PC-9 (cell line): ENCODE measurements at regions not wholly inside any gene's neighbourhood (a gene's known extent, or its start where the extent isn't known, plus 50 kb on each side); places are given as distances from the start of the nearest gene placed in this dataset.

Experiments
- EZH2 ChIP-seq: fragments of 200-600 bp; sonication (generic); IDR thresholded peaks from 2 replicates; pipeline ENCODE4 v1.8.0; 2017; ENCODE audit warnings: antibody characterized with exemption, low read depth
- TF ChIP-seq, protein P1 (sequence below): fragments of 200-600 bp; sonication (generic); conservative IDR thresholded peaks from 2 replicates; pipeline ENCODE4 v1.6.1; 2017; ENCODE audit warnings: mixed run types, antibody characterized with exemption, mild to moderate bottlenecking, moderate library complexity

DNA sequence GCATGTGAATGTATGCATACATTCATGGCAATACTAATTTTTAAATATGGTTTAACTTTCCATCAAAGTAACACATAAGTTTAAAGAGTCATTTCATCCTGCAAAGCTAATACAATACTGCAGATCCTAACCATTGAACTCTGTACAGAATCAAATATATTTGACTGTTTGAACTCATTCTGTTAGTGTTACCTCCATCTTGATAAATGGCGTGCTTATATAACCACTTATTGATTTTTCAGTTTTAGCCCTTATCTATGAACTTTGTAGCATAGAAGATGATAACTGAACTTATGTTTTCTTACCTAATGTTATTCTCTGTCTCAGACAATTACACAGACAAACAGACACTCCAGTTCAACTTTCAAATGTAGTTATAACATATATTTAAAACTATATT is 731.0 kb upstream of the LRATD1 start:
- TF ChIP-seq, protein P1, sequence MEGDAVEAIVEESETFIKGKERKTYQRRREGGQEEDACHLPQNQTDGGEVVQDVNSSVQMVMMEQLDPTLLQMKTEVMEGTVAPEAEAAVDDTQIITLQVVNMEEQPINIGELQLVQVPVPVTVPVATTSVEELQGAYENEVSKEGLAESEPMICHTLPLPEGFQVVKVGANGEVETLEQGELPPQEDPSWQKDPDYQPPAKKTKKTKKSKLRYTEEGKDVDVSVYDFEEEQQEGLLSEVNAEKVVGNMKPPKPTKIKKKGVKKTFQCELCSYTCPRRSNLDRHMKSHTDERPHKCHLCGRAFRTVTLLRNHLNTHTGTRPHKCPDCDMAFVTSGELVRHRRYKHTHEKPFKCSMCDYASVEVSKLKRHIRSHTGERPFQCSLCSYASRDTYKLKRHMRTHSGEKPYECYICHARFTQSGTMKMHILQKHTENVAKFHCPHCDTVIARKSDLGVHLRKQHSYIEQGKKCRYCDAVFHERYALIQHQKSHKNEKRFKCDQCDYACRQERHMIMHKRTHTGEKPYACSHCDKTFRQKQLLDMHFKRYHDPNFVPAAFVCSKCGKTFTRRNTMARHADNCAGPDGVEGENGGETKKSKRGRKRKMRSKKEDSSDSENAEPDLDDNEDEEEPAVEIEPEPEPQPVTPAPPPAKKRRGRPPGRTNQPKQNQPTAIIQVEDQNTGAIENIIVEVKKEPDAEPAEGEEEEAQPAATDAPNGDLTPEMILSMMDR: no peak
- no peak for TF ChIP-seq EZH2
